ENCODE measurements at regions not wholly inside any gene's neighbourhood (a gene's known extent, or its start where the extent isn't known, plus 50 kb on each side); places are given as distances from the start of the nearest gene placed in this dataset.

- Mint-ChIP-seq H3K9me3 (no peaks in the 10 kb centered on the region), H3K4me3 (no peak overlapping the region), H3K27ac (no peak overlapping the region), H3K27me3 (ENCODE audit: low read depth) (no peaks in the 10 kb centered on the region), H3K4me1 (peaks cover 3% of the 10 kb centered on the region), H3K36me3 (ENCODE audit: low read depth) (no peaks in the 10 kb centered on the region)
- TF ChIP-seq CTCF (IDR thresholded peaks at IDR 0.05; ENCODE audit: unreplicated experiment in 3 of 3), result no peak
Observed at GRCh38 chr2:225989809-225990208, 590.3 kb downstream of the NYAP2 start.

GRCh38 chr2:225980372-225980771 is 580.9 kb downstream of the NYAP2 start:
- H3K4me1 Mint-ChIP-seq, result no peaks in the 10 kb centered on the region
- no peak overlapping the region for H3K27ac Mint-ChIP-seq
- TF ChIP-seq CTCF (IDR thresholded peaks at IDR 0.05; ENCODE audit: unreplicated experiment in 3 of 3), result no peak
- no peaks in the 10 kb centered on the region for H3K27me3 Mint-ChIP-seq (ENCODE audit: low read depth)
- H3K36me3 Mint-ChIP-seq (ENCODE audit: low read depth), result no peaks in the 10 kb centered on the region
- H3K9me3 Mint-ChIP-seq, result peaks cover 10% of the 10 kb centered on the region
- H3K4me3 Mint-ChIP-seq, result no peak overlapping the region

GRCh38 chr2:225971433-225971832 is 571.9 kb downstream of the NYAP2 start:
- TF ChIP-seq CTCF (IDR thresholded peaks at IDR 0.05; ENCODE audit: unreplicated experiment in 3 of 3), result no peak
- Mint-ChIP-seq H3K27me3 (ENCODE audit: low read depth) (no peaks in the 10 kb centered on the region), H3K4me1 (no peaks in the 10 kb centered on the region), H3K27ac (no peak overlapping the region), H3K9me3 (peaks cover 14% of the 10 kb centered on the region), H3K36me3 (ENCODE audit: low read depth) (no peaks in the 10 kb centered on the region), H3K4me3 (no peak overlapping the region)

DNA sequence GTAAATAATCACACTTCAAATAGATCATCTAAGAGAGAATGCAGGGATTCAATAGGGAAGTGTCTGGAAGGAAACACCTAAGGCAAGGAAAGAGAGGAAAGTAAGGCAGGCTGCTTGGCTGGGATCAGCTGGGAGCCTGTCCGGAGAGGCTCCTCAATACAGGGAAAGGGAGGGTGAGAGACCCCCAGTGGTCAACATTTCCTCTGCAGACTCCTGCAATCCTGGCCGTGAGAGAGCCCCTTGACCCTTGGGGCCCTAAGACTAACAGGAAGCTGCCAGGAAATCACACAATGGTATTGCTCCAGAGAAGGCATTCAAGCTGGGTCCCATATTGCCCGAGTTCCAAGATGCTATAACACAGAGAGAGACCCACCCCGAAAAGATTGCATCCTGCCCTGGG is 549.4 kb downstream of the NYAP2 start:
- Mint-ChIP-seq H3K4me3 (no peak overlapping the region), H3K36me3 (ENCODE audit: low read depth) (peaks cover 4% of the 10 kb centered on the region)
- TF ChIP-seq CTCF (IDR thresholded peaks at IDR 0.05; ENCODE audit: unreplicated experiment in 3 of 3), result no peak

DNA sequence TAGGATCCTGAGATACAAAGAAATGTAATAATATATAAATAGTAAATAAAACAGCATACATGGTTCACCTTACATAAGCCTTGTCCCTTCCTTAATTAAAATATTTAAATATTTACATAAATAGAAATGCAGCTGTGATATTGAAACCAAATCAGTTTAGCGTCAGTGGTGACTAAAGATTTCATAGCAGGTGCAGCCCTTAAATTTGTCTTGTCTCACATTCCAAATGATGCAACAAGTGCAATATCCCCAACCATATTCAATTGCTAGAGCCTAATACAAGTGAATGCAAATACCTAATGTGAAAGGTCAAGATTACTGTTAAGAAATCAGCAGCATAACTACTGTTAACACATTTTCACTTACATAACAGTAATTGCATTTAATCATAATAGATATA is 539.5 kb downstream of the NYAP2 start:
- TF ChIP-seq CTCF (IDR thresholded peaks at IDR 0.05; ENCODE audit: unreplicated experiment in 3 of 3), result no peak
- no peaks in the 10 kb centered on the region for H3K36me3 Mint-ChIP-seq (ENCODE audit: low read depth)

More for the DNA sequence above, 549.4 kb downstream of the NYAP2 start:
- peaks cover 32% of the 10 kb centered on the region for H3K9me3 Mint-ChIP-seq
- no peak overlapping the region for H3K27ac Mint-ChIP-seq
- H3K4me1 Mint-ChIP-seq, result no peaks in the 10 kb centered on the region
- H3K27me3 Mint-ChIP-seq (ENCODE audit: low read depth), result no peaks in the 10 kb centered on the region

GRCh38 chr2:225937625-225938187 is 538.2 kb downstream of the NYAP2 start:
- Mint-ChIP-seq H3K4me1 (no peaks in the 10 kb centered on the region), H3K9me3 (no peaks in the 10 kb centered on the region), H3K36me3 (ENCODE audit: low read depth) (no peaks in the 10 kb centered on the region), H3K27ac (no peak overlapping the region), H3K27me3 (ENCODE audit: low read depth) (no peaks in the 10 kb centered on the region), H3K4me3 (no peak overlapping the region)
- no peak for TF ChIP-seq CTCF (IDR thresholded peaks at IDR 0.05; ENCODE audit: unreplicated experiment in 3 of 3)

More for the DNA sequence above, 539.5 kb downstream of the NYAP2 start:
- Mint-ChIP-seq H3K4me3 (no peak overlapping the region), H3K27ac (no peak overlapping the region), H3K4me1 (no peaks in the 10 kb centered on the region), H3K9me3 (no peaks in the 10 kb centered on the region), H3K27me3 (ENCODE audit: low read depth) (no peaks in the 10 kb centered on the region)

All from nephron (organoid).